ENCODE measurements at regions not wholly inside any gene's neighbourhood (a gene's known extent, or its start where the extent isn't known, plus 50 kb on each side); places are given as distances from the start of the nearest gene placed in this dataset.

- TF ChIP-seq POLR2A (IDR thresholded peaks at IDR 0.05) = no peak
- TF ChIP-seq, protein P1, sequence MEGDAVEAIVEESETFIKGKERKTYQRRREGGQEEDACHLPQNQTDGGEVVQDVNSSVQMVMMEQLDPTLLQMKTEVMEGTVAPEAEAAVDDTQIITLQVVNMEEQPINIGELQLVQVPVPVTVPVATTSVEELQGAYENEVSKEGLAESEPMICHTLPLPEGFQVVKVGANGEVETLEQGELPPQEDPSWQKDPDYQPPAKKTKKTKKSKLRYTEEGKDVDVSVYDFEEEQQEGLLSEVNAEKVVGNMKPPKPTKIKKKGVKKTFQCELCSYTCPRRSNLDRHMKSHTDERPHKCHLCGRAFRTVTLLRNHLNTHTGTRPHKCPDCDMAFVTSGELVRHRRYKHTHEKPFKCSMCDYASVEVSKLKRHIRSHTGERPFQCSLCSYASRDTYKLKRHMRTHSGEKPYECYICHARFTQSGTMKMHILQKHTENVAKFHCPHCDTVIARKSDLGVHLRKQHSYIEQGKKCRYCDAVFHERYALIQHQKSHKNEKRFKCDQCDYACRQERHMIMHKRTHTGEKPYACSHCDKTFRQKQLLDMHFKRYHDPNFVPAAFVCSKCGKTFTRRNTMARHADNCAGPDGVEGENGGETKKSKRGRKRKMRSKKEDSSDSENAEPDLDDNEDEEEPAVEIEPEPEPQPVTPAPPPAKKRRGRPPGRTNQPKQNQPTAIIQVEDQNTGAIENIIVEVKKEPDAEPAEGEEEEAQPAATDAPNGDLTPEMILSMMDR (IDR thresholded peaks at IDR 0.05) = no peak
These were observed 329.3 kb downstream of the GPD2 start for GRCh38 chr2:156765450-156765849.

All from sigmoid colon (tissue), 3 donors.